CD14-positive monocyte (primary cell): ENCODE measurements at regions not wholly inside any gene's neighbourhood (a gene's known extent, or its start where the extent isn't known, plus 50 kb on each side); places are given as distances from the start of the nearest gene placed in this dataset.

ENCODE experiments used
- DNase-seq, 3 donors: peaks; one replicate each; pipeline ENCODE4 v3.0.0-alpha.2; 2011 to 2022
- H2AFZ ChIP-seq: 2 replicates; pipeline ENCODE4 v1.6.0; 2012; ENCODE audit warnings: mild to moderate bottlenecking, low read depth, low read length, inconsistent platforms; ENCODE audit not compliant: insufficient read depth, poor library complexity, severe bottlenecking
- H3K27ac ChIP-seq, 2 donors: 1 replicate in 1 of 2; 2 replicates in 1 of 2; pipeline ENCODE4 v1.5.1; 2012 to 2013; ENCODE audit warnings: low read length in 2 of 2, control low read depth in 1 of 2, inconsistent platforms in 1 of 2, low read depth in 1 of 2, mild to moderate bottlenecking in 1 of 2
- H3K27me3 ChIP-seq, 2 donors: one replicate each; pipeline versions ENCODE4 v1.6.0 to v1.6.1; 2011 to 2013; ENCODE audit warnings: low read length in 2 of 2; ENCODE audit not compliant: control insufficient read depth in 2 of 2, insufficient read depth in 2 of 2
- H3K36me3 ChIP-seq, 2 donors: replicated peaks in 1 of 2; 1 replicate in 1 of 2; 2 replicates in 1 of 2; pipeline versions ENCODE4 v1.5.1 to v1.6.1; 2012 to 2013; ENCODE audit warnings: low read length in 2 of 2, control low read depth in 1 of 2, inconsistent platforms in 1 of 2, mild to moderate bottlenecking in 1 of 2; ENCODE audit not compliant: insufficient read depth in 2 of 2, control insufficient read depth in 1 of 2
- H3K4me1 ChIP-seq, 2 donors: 1 replicate in 1 of 2; 2 replicates in 1 of 2; pipeline versions ENCODE4 v1.5.1 to v1.6.1; 2012 to 2013; ENCODE audit warnings: low read length in 2 of 2, control low read depth in 1 of 2, inconsistent platforms in 1 of 2, mild to moderate bottlenecking in 1 of 2, moderate library complexity in 1 of 2; ENCODE audit not compliant: insufficient read depth in 2 of 2, control insufficient read depth in 1 of 2
- H3K4me2 ChIP-seq: replicated peaks from 2 replicates; pipeline ENCODE3; 2012; ENCODE audit warnings: low read length, moderate library complexity, mild to moderate bottlenecking; ENCODE audit not compliant: poor library complexity, severe bottlenecking; ENCODE audit errors: extremely low read depth
- H3K4me3 ChIP-seq, 3 experiments: fragments of 200-600 bp in 1 of 3; sonication (generic) in 1 of 3; replicated peaks in 1 of 3; 1 replicate in 2 of 3; 2 replicates in 1 of 3; pipeline ENCODE4 v1.5.1; 2011 to 2013; ENCODE audit warnings: low read length in 3 of 3, mild to moderate bottlenecking in 3 of 3, control low read depth in 2 of 3, low read depth in 2 of 3, inconsistent platforms in 1 of 3, moderate library complexity in 1 of 3
- H3K79me2 ChIP-seq: 2 replicates; pipeline ENCODE4 v1.6.0; 2012; ENCODE audit warnings: mild to moderate bottlenecking, control low read depth, inconsistent platforms, low read length, moderate library complexity; ENCODE audit not compliant: insufficient read depth
- H3K9ac ChIP-seq: 2 replicates; pipeline ENCODE4 v1.6.0; 2017; ENCODE audit warnings: low read length, mild to moderate bottlenecking; ENCODE audit not compliant: insufficient read depth, poor library complexity, severe bottlenecking
- H3K9me3 ChIP-seq, 2 donors: replicated peaks in 1 of 2; 1 replicate in 1 of 2; 2 replicates in 1 of 2; pipeline versions ENCODE4 v1.5.1 to v1.6.1; 2012 to 2013; ENCODE audit warnings: low read length in 2 of 2, control low read depth in 1 of 2; ENCODE audit not compliant: control insufficient read depth in 1 of 2, insufficient read depth in 1 of 2
- H4K20me1 ChIP-seq: 2 replicates; pipeline ENCODE4 v1.6.0; 2012; ENCODE audit warnings: mild to moderate bottlenecking, low read length, control low read depth, moderate library complexity; ENCODE audit not compliant: insufficient read depth
- H3K27ac Mint-ChIP-seq, 7 donors: one replicate each; pipeline ENCODE4 v1.8.0; 2020; ENCODE audit warnings: mild to moderate bottlenecking in 7 of 7, mixed read lengths in 7 of 7, moderate library complexity in 6 of 7, inconsistent platforms in 2 of 7
- H3K27me3 Mint-ChIP-seq, 3 donors: one replicate each; pipeline ENCODE4 v1.8.0; 2021 to 2022; ENCODE audit warnings: low read depth in 3 of 3, mild to moderate bottlenecking in 3 of 3, mixed read lengths in 3 of 3, moderate library complexity in 3 of 3, inconsistent platforms in 1 of 3
- H3K36me3 Mint-ChIP-seq, 2 donors: one replicate each; pipeline ENCODE4 v1.8.0; 2020; ENCODE audit warnings: mixed read lengths in 2 of 2, inconsistent platforms in 1 of 2, mild to moderate bottlenecking in 1 of 2
- H3K4me1 Mint-ChIP-seq: one replicate; pipeline ENCODE4 v1.8.0; 2020; ENCODE audit warnings: mild to moderate bottlenecking, mixed read lengths
- H3K4me3 Mint-ChIP-seq, 2 donors: one replicate each; pipeline ENCODE4 v1.8.0; 2020; ENCODE audit warnings: mild to moderate bottlenecking in 2 of 2, mixed read lengths in 2 of 2, moderate library complexity in 1 of 2
- H3K9me3 Mint-ChIP-seq, 7 donors: one replicate each; pipeline ENCODE4 v1.8.0; 2020 to 2022; ENCODE audit warnings: mixed read lengths in 7 of 7, mild to moderate bottlenecking in 6 of 7, moderate library complexity in 6 of 7, inconsistent platforms in 2 of 7
- WGBS: methylation state at CpG from one replicate; pipeline ENCODE4 v1.1.5; 2013; ENCODE audit warnings: missing lambda C conversion rate; ENCODE audit not compliant: insufficient coverage; 5-methylcytosine and 5-hydroxymethylcytosine counted together
- intact Hi-C, 2 donors: fragments of 100-400 bp; cut with micrococcal nuclease; formaldehyde crosslinking; loops; one replicate each; pipeline versions ENCODE4 v1.15.0 to v1.15.1; 2023
- TF ChIP-seq, protein P1 (sequence below): fragments of 200-600 bp; IDR thresholded peaks from one replicate; pipeline ENCODE4 v1.8.0; 2022; ENCODE audit warnings: antibody characterized with exemption, mild to moderate bottlenecking

DNA sequence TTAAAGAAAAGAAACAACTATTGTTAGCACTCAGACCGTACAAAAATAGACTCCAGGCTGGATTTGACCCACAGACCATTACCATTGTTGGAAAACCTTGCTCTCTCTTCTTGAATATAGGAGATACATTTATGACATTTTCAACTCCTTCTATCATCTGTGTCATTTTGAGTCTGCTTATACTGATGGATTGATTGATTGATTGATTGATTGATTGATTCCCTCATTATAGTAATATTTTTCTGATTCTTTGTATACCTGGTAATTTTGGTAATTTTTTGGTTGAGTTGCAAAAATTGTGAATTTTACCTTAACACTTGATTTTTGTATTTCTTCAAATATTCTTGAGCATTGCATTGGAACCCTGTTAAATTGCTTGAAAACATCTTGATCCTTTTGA, 114.2 kb upstream of the KLHL29 start:
- Mint-ChIP-seq H3K9me3 (peaks cover 0 to 8% (median 3%) of the 10 kb centered on the region in 7 donors), H3K27ac (no peak overlapping the region), H3K36me3 (no peaks in the 10 kb centered on the region), H3K4me1 (no peaks in the 10 kb centered on the region), H3K4me3 (no peak overlapping the region), H3K27me3 (peaks cover 0 to 3% (median 0%) of the 10 kb centered on the region in 3 donors)
- TF ChIP-seq, protein P1, sequence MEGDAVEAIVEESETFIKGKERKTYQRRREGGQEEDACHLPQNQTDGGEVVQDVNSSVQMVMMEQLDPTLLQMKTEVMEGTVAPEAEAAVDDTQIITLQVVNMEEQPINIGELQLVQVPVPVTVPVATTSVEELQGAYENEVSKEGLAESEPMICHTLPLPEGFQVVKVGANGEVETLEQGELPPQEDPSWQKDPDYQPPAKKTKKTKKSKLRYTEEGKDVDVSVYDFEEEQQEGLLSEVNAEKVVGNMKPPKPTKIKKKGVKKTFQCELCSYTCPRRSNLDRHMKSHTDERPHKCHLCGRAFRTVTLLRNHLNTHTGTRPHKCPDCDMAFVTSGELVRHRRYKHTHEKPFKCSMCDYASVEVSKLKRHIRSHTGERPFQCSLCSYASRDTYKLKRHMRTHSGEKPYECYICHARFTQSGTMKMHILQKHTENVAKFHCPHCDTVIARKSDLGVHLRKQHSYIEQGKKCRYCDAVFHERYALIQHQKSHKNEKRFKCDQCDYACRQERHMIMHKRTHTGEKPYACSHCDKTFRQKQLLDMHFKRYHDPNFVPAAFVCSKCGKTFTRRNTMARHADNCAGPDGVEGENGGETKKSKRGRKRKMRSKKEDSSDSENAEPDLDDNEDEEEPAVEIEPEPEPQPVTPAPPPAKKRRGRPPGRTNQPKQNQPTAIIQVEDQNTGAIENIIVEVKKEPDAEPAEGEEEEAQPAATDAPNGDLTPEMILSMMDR, result no peak
- Histone ChIP-seq H3K4me3 (no peak overlapping the region), H3K4me2 (no peak overlapping the region), H2AFZ (no peak overlapping the region), H3K27me3 (no peaks in the 10 kb centered on the region), H3K4me1 (no peaks in the 10 kb centered on the region), H3K79me2 (no peaks in the 10 kb centered on the region), H3K9me3 (no peaks in the 10 kb centered on the region), H3K27ac (no peak overlapping the region), H3K36me3 (no peaks in the 10 kb centered on the region), H4K20me1 (no peaks in the 10 kb centered on the region), H3K9ac (no peak overlapping the region)
- WGBS, result no CpG with 5 or more reads among the region's 1 CpG
- intact Hi-C loops, result no loop called here
- no peak for DNase-seq

DNA sequence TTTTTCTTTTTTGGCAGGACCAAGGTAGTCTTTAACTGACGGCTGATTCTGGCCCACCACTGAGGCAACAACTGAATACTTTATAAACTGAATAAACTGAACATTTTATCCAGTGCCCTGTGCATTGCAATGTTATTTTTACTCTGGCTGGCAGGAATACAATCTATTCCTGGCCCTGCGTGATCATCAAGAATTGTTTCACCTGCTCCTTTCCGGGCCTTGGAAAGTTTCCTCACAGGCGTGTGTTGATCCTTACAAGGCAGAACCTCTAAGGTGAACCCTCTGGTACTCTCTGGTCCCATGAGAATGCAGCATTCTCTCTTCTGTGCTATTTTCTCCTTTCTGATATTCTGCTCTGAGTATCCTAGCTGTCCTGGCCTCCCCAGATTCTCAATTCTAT, 113.7 kb upstream of the KLHL29 start:
- H3K27ac Mint-ChIP-seq, result no peak overlapping the region
- no peaks in the 10 kb centered on the region for H3K4me1 ChIP-seq

More for the DNA sequence above, 113.7 kb upstream of the KLHL29 start:
- Histone ChIP-seq H3K9ac (no peak overlapping the region), H3K4me2 (no peak overlapping the region), H3K4me3 (no peak overlapping the region), H3K79me2 (no peaks in the 10 kb centered on the region), H3K36me3 (no peaks in the 10 kb centered on the region), H4K20me1 (no peaks in the 10 kb centered on the region), H2AFZ (no peak overlapping the region), H3K27ac (no peak overlapping the region), H3K9me3 (no peaks in the 10 kb centered on the region), H3K27me3 (no peaks in the 10 kb centered on the region)
- intact Hi-C loops, result no loop called here
- 97% methylated on average over 4 of the region's 4 CpGs for WGBS
- no peaks in the 10 kb centered on the region for H3K36me3 Mint-ChIP-seq
- H3K4me3 Mint-ChIP-seq, result no peak overlapping the region
- H3K4me1 Mint-ChIP-seq, result no peaks in the 10 kb centered on the region
- peaks cover 0 to 8% (median 3%) of the 10 kb centered on the region in 7 donors for H3K9me3 Mint-ChIP-seq
- H3K27me3 Mint-ChIP-seq, result peaks cover 0 to 3% (median 0%) of the 10 kb centered on the region in 3 donors
- DNase-seq, result no peak
- TF ChIP-seq, protein P1, result no peak
